ENCODE measurements at regions not wholly inside any gene's neighbourhood (a gene's known extent, or its start where the extent isn't known, plus 50 kb on each side); places are given as distances from the start of the nearest gene placed in this dataset.

GRCh38 chr2:810397-810796 is 133.2 kb upstream of the TMEM18 start:
- Histone ChIP-seq H4K20me1 (ENCODE audit: control insufficient read depth, extremely low read depth, insufficient read depth, low read length) (no peaks in the 10 kb centered on the region), H3K9ac (ENCODE audit: insufficient read depth, low read length) (no peak overlapping the region), H3K9me3 (ENCODE audit: control insufficient read depth, insufficient read depth, low read depth, low read length) (no peaks in the 10 kb centered on the region), H3K79me2 (ENCODE audit: control insufficient read depth, insufficient read depth, low read length) (no peaks in the 10 kb centered on the region), H3K4me2 (ENCODE audit: extremely low read depth, insufficient read depth, low read length) (no peak overlapping the region), H3K4me1 (ENCODE audit: control insufficient read depth, extremely low read depth, insufficient read depth, low read length) (no peaks in the 10 kb centered on the region), H3K27ac (ENCODE audit: insufficient read depth, low read length) (no peak overlapping the region), H3K4me3 (replicated peaks in 1 of 4; ENCODE audit: control extremely low read depth in 1 of 4, insufficient read depth in 1 of 4, low read depth in 3 of 4, low read length in 4 of 4) (no peak overlapping the region), H3K27me3 (ENCODE audit: control insufficient read depth, insufficient read depth, low read length) (no peaks in the 10 kb centered on the region), H2AFZ (ENCODE audit: low read length) (no peak overlapping the region), H3K36me3 (ENCODE audit: control insufficient read depth, insufficient read depth, low read length) (no peaks in the 10 kb centered on the region)
- TF ChIP-seq EZH2 (IDR thresholded peaks at IDR 0.05; ENCODE audit: low read length, missing control alignments) = no peak
- TF ChIP-seq, protein P1, sequence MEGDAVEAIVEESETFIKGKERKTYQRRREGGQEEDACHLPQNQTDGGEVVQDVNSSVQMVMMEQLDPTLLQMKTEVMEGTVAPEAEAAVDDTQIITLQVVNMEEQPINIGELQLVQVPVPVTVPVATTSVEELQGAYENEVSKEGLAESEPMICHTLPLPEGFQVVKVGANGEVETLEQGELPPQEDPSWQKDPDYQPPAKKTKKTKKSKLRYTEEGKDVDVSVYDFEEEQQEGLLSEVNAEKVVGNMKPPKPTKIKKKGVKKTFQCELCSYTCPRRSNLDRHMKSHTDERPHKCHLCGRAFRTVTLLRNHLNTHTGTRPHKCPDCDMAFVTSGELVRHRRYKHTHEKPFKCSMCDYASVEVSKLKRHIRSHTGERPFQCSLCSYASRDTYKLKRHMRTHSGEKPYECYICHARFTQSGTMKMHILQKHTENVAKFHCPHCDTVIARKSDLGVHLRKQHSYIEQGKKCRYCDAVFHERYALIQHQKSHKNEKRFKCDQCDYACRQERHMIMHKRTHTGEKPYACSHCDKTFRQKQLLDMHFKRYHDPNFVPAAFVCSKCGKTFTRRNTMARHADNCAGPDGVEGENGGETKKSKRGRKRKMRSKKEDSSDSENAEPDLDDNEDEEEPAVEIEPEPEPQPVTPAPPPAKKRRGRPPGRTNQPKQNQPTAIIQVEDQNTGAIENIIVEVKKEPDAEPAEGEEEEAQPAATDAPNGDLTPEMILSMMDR (conservative IDR thresholded peaks at IDR 0.05 in 1 of 2, IDR thresholded peaks at IDR 0.05 in 1 of 2; ENCODE audit: low read depth in 1 of 2, low read length in 2 of 2) = no peak
- no peak for DNase-seq (ENCODE audit: low read depth in 2 of 2)

DNA sequence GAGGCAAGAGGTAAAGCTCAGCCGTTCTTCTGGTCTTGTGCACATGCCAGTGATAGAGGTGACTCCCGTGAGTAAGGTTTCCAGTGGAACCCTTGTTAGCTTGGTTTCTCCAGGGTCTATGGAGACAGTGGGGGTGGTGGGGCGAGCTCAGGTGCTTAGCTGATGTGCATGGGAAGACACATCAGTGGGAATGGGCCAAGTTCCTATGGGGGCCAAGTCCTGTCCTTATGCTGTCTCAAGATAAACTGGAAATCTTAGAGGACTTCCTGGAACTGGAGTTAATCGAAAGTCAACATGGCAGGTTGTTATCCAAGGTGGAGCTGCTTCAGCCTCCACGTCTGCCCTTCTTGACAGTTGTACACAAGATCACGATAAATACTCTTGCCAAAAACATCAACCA is 130.1 kb upstream of the TMEM18 start:
- Histone ChIP-seq H3K27ac (ENCODE audit: insufficient read depth, low read length) (no peak overlapping the region), H3K4me3 (replicated peaks in 1 of 4; ENCODE audit: control extremely low read depth in 1 of 4, insufficient read depth in 1 of 4, low read depth in 3 of 4, low read length in 4 of 4) (no peak overlapping the region), H4K20me1 (ENCODE audit: control insufficient read depth, extremely low read depth, insufficient read depth, low read length) (no peaks in the 10 kb centered on the region), H3K36me3 (ENCODE audit: control insufficient read depth, insufficient read depth, low read length) (no peaks in the 10 kb centered on the region), H3K9me3 (ENCODE audit: control insufficient read depth, insufficient read depth, low read depth, low read length) (no peaks in the 10 kb centered on the region), H2AFZ (ENCODE audit: low read length) (no peak overlapping the region), H3K9ac (ENCODE audit: insufficient read depth, low read length) (no peak overlapping the region), H3K27me3 (ENCODE audit: control insufficient read depth, insufficient read depth, low read length) (no peaks in the 10 kb centered on the region), H3K4me2 (ENCODE audit: extremely low read depth, insufficient read depth, low read length) (no peak overlapping the region), H3K79me2 (ENCODE audit: control insufficient read depth, insufficient read depth, low read length) (no peaks in the 10 kb centered on the region), H3K4me1 (ENCODE audit: control insufficient read depth, extremely low read depth, insufficient read depth, low read length) (no peaks in the 10 kb centered on the region)
- no peak for DNase-seq (ENCODE audit: low read depth in 2 of 2)
- TF ChIP-seq, protein P1 (conservative IDR thresholded peaks at IDR 0.05 in 1 of 2, IDR thresholded peaks at IDR 0.05 in 1 of 2; ENCODE audit: low read depth in 1 of 2, low read length in 2 of 2) = no peak
- no peak for TF ChIP-seq EZH2 (IDR thresholded peaks at IDR 0.05; ENCODE audit: low read length, missing control alignments)

DNA sequence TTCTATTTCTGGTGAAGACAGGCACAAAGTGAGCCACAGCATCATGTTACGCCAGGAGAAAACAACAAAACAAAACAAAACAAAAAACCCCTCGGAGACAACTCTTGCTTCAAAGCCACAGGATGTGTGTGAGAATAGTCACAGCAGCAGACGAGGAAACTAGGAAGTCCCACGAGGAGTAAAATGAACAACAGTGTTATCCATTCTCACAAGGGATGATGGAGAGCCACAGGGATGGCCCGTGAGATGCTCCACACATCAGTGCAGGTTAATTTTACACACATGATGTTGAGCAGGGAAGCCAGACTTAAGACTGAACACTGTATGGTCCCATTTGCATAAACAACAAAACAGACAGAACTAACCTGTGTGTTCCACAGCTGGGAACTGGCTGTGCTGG is 128.5 kb upstream of the TMEM18 start:
- H3K79me2 ChIP-seq (ENCODE audit: control insufficient read depth, insufficient read depth, low read length) = no peaks in the 10 kb centered on the region
- H3K27me3 ChIP-seq (ENCODE audit: control insufficient read depth, insufficient read depth, low read length) = no peaks in the 10 kb centered on the region
- H3K4me3 ChIP-seq (replicated peaks in 1 of 4; ENCODE audit: control extremely low read depth in 1 of 4, insufficient read depth in 1 of 4, low read depth in 3 of 4, low read length in 4 of 4) = no peak overlapping the region
- no peak overlapping the region for H3K27ac ChIP-seq (ENCODE audit: insufficient read depth, low read length)
- H2AFZ ChIP-seq (ENCODE audit: low read length) = no peak overlapping the region
- TF ChIP-seq, protein P1 (conservative IDR thresholded peaks at IDR 0.05 in 1 of 2, IDR thresholded peaks at IDR 0.05 in 1 of 2; ENCODE audit: low read depth in 1 of 2, low read length in 2 of 2) = no peak
- no peak for TF ChIP-seq EZH2 (IDR thresholded peaks at IDR 0.05; ENCODE audit: low read length, missing control alignments)
- H3K4me1 ChIP-seq (ENCODE audit: control insufficient read depth, extremely low read depth, insufficient read depth, low read length) = no peaks in the 10 kb centered on the region
- no peak for DNase-seq (ENCODE audit: low read depth in 2 of 2)
- no peaks in the 10 kb centered on the region for H4K20me1 ChIP-seq (ENCODE audit: control insufficient read depth, extremely low read depth, insufficient read depth, low read length)
- H3K9ac ChIP-seq (ENCODE audit: insufficient read depth, low read length) = no peak overlapping the region
- H3K36me3 ChIP-seq (ENCODE audit: control insufficient read depth, insufficient read depth, low read length) = no peaks in the 10 kb centered on the region
- no peaks in the 10 kb centered on the region for H3K9me3 ChIP-seq (ENCODE audit: control insufficient read depth, insufficient read depth, low read depth, low read length)
- no peak overlapping the region for H3K4me2 ChIP-seq (ENCODE audit: extremely low read depth, insufficient read depth, low read length)

Measured in fibroblast of lung (primary cell).